ENCODE measurements at regions not wholly inside any gene's neighbourhood (a gene's known extent, or its start where the extent isn't known, plus 50 kb on each side); places are given as distances from the start of the nearest gene placed in this dataset.

- TF ChIP-seq, protein P1, sequence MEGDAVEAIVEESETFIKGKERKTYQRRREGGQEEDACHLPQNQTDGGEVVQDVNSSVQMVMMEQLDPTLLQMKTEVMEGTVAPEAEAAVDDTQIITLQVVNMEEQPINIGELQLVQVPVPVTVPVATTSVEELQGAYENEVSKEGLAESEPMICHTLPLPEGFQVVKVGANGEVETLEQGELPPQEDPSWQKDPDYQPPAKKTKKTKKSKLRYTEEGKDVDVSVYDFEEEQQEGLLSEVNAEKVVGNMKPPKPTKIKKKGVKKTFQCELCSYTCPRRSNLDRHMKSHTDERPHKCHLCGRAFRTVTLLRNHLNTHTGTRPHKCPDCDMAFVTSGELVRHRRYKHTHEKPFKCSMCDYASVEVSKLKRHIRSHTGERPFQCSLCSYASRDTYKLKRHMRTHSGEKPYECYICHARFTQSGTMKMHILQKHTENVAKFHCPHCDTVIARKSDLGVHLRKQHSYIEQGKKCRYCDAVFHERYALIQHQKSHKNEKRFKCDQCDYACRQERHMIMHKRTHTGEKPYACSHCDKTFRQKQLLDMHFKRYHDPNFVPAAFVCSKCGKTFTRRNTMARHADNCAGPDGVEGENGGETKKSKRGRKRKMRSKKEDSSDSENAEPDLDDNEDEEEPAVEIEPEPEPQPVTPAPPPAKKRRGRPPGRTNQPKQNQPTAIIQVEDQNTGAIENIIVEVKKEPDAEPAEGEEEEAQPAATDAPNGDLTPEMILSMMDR (conservative IDR thresholded peaks at IDR 0.05; ENCODE audit: low read depth, low read length): no peak
- TF ChIP-seq EZH2 (IDR thresholded peaks at IDR 0.05; ENCODE audit: low read length, unreplicated experiment): no peak
Observed at GRCh38 chr16:79690159-79690558, 89.6 kb upstream of the MAF start.

All from PC-3 (cell line).